Hepatocyte (in vitro differentiated cells): ENCODE measurements at regions not wholly inside any gene's neighbourhood (a gene's known extent, or its start where the extent isn't known, plus 50 kb on each side); places are given as distances from the start of the nearest gene placed in this dataset.

Source experiments
- DNase-seq: peaks from one replicate; pipeline ENCODE4 v3.0.0-alpha.2; 2016; ENCODE audit warnings: low spot score
- H2AFZ ChIP-seq: fragments of 200-600 bp; sonication (generic); 2 replicates; pipeline ENCODE4 v1.6.0; 2016; ENCODE audit warnings: antibody characterized with exemption, mild to moderate bottlenecking
- H3K27ac ChIP-seq: fragments of 200-600 bp; sonication (generic); 2 replicates; pipeline ENCODE4 v1.5.1; 2016; ENCODE audit warnings: mild to moderate bottlenecking
- H3K27me3 ChIP-seq: fragments of 200-600 bp; sonication (generic); 2 replicates; pipeline ENCODE4 v1.6.1; 2016
- H3K36me3 ChIP-seq: fragments of 200-600 bp; sonication (generic); replicated peaks from 2 replicates; pipeline ENCODE4 v1.5.1; 2016; ENCODE audit warnings: low read depth; ENCODE audit not compliant: insufficient read depth
- H3K4me1 ChIP-seq: fragments of 200-600 bp; sonication (generic); 2 replicates; pipeline ENCODE4 v1.5.1; 2016; ENCODE audit warnings: mild to moderate bottlenecking, moderate library complexity; ENCODE audit not compliant: insufficient read depth
- H3K4me2 ChIP-seq: fragments of 200-600 bp; sonication (generic); 2 replicates; pipeline ENCODE4 v1.6.0; 2016
- H3K4me3 ChIP-seq: fragments of 200-600 bp; sonication (generic); 2 replicates; pipeline ENCODE4 v1.5.1; 2016; ENCODE audit warnings: mild to moderate bottlenecking
- H3K79me2 ChIP-seq: fragments of 200-600 bp; sonication (generic); 2 replicates; pipeline ENCODE4 v1.6.0; 2017; ENCODE audit warnings: mild to moderate bottlenecking
- H3K9me2 ChIP-seq: fragments of 200-600 bp; sonication (generic); replicated peaks from 2 replicates; pipeline ENCODE4 v1.6.0; 2017; ENCODE audit warnings: mild to moderate bottlenecking; ENCODE audit not compliant: insufficient read depth
- H3K9me3 ChIP-seq: fragments of 200-600 bp; sonication (generic); 2 replicates; pipeline ENCODE4 v1.5.1; 2016; ENCODE audit warnings: low read depth, mild to moderate bottlenecking
- H4K20me1 ChIP-seq: fragments of 200-600 bp; sonication (generic); 2 replicates; pipeline ENCODE4 v1.6.0; 2016; ENCODE audit warnings: mild to moderate bottlenecking; ENCODE audit not compliant: insufficient read depth, poor library complexity, severe bottlenecking
- CTCF ChIP-seq: fragments of 200-600 bp; sonication (generic); IDR thresholded peaks from 2 replicates; pipeline ENCODE4 v1.5.1; 2016; ENCODE audit warnings: antibody characterized with exemption, mild to moderate bottlenecking; ENCODE audit not compliant: poor library complexity
- EZH2 ChIP-seq: fragments of 200-600 bp; sonication (generic); IDR thresholded peaks from 2 replicates; pipeline ENCODE4 v1.6.1; 2016; ENCODE audit warnings: antibody characterized with exemption, mild to moderate bottlenecking, borderline replicate concordance
- EZH2phosphoT487 ChIP-seq: fragments of 200-600 bp; sonication (generic); IDR thresholded peaks from one replicate; pipeline ENCODE4 v1.6.1; 2018; ENCODE audit warnings: antibody characterized with exemption, mild to moderate bottlenecking, low read depth, moderate library complexity; ENCODE audit not compliant: unreplicated experiment, severe bottlenecking
- WGBS: methylation state at CpG from one replicate; pipeline ENCODE4 v1.1.6; 2016; ENCODE audit warnings: low lambda C conversion rate; ENCODE audit errors: missing lambda C conversion rate; 5-methylcytosine and 5-hydroxymethylcytosine counted together

GRCh38 chr10:88110355-88110754 is 246.9 kb downstream of the PTEN start:
- H3K9me2 ChIP-seq: no peaks in the 10 kb centered on the region
- H3K4me3 ChIP-seq: no peak overlapping the region
- no peak for TF ChIP-seq EZH2phosphoT487
- TF ChIP-seq EZH2: no peak
- no peak for TF ChIP-seq CTCF
- H2AFZ ChIP-seq: no peak overlapping the region
- no peaks in the 10 kb centered on the region for H3K9me3 ChIP-seq
- H3K36me3 ChIP-seq: no peaks in the 10 kb centered on the region
- no peaks in the 10 kb centered on the region for H4K20me1 ChIP-seq
- no peaks in the 10 kb centered on the region for H3K27me3 ChIP-seq
- no peak overlapping the region for H3K27ac ChIP-seq
- H3K4me1 ChIP-seq: no peaks in the 10 kb centered on the region
- H3K79me2 ChIP-seq: no peaks in the 10 kb centered on the region
- H3K4me2 ChIP-seq: no peak overlapping the region
- no peak for DNase-seq

- no peaks in the 10 kb centered on the region for H3K9me3 ChIP-seq
- H3K27me3 ChIP-seq: no peaks in the 10 kb centered on the region
- H3K79me2 ChIP-seq: no peaks in the 10 kb centered on the region
- no peaks in the 10 kb centered on the region for H3K4me1 ChIP-seq
- H3K4me2 ChIP-seq: no peak overlapping the region
- no peak overlapping the region for H2AFZ ChIP-seq
- no peaks in the 10 kb centered on the region for H3K9me2 ChIP-seq
- H3K27ac ChIP-seq: no peak overlapping the region
- WGBS: 88% methylated on average over 3 of the region's 3 CpGs
- H4K20me1 ChIP-seq: no peaks in the 10 kb centered on the region
- TF ChIP-seq EZH2: no peak
- no peak for TF ChIP-seq EZH2phosphoT487
- no peak for TF ChIP-seq CTCF
- H3K4me3 ChIP-seq: no peak overlapping the region
- DNase-seq: no peak
- no peaks in the 10 kb centered on the region for H3K36me3 ChIP-seq
These were observed 247.4 kb downstream of the PTEN start for GRCh38 chr10:88110822-88111221.

GRCh38 chr10:88111294-88111693 is 247.9 kb downstream of the PTEN start:
- Histone ChIP-seq H3K27me3 (no peaks in the 10 kb centered on the region), H3K36me3 (no peaks in the 10 kb centered on the region), H3K9me2 (no peaks in the 10 kb centered on the region), H2AFZ (no peak overlapping the region), H3K9me3 (no peaks in the 10 kb centered on the region), H3K4me3 (no peak overlapping the region), H4K20me1 (no peaks in the 10 kb centered on the region), H3K4me1 (no peaks in the 10 kb centered on the region), H3K4me2 (no peak overlapping the region), H3K27ac (no peak overlapping the region), H3K79me2 (no peaks in the 10 kb centered on the region)
- 86% methylated on average over 2 of the region's 2 CpGs for WGBS
- DNase-seq: no peak
- no peak for TF ChIP-seq CTCF

GRCh38 chr10:88113232-88113631 is 249.8 kb downstream of the PTEN start:
- H3K27me3 ChIP-seq: no peaks in the 10 kb centered on the region
- H3K4me3 ChIP-seq: no peak overlapping the region
- H3K36me3 ChIP-seq: no peaks in the 10 kb centered on the region
- H4K20me1 ChIP-seq: no peaks in the 10 kb centered on the region
- no peak for DNase-seq
- no peak overlapping the region for H3K27ac ChIP-seq
- no peaks in the 10 kb centered on the region for H3K9me2 ChIP-seq
- no peak for TF ChIP-seq EZH2
- TF ChIP-seq EZH2phosphoT487: no peak
- no peak for TF ChIP-seq CTCF
- no peaks in the 10 kb centered on the region for H3K4me1 ChIP-seq
- H2AFZ ChIP-seq: no peak overlapping the region
- H3K4me2 ChIP-seq: no peak overlapping the region
- no peaks in the 10 kb centered on the region for H3K79me2 ChIP-seq
- 92% methylated on average over 1 of the region's 1 CpG for WGBS
- H3K9me3 ChIP-seq: no peaks in the 10 kb centered on the region
